Skeletal muscle cell (primary cell): ENCODE measurements at regions not wholly inside any gene's neighbourhood (a gene's known extent, or its start where the extent isn't known, plus 50 kb on each side); places are given as distances from the start of the nearest gene placed in this dataset.
"Not testable (repeated sequence)": the region's sequence is repeated elsewhere in the genome, so short reads cannot be mapped to it uniquely, and the experiment has no call there.

Experiments used
- DNase-seq: peaks from one replicate; pipeline ENCODE4 v3.0.0-alpha.2; 2010; ENCODE audit warnings: low read depth
- H3K4me3 ChIP-seq: 2 replicates; pipeline ENCODE4 v1.5.1; 2011; ENCODE audit warnings: low read depth, mild to moderate bottlenecking, control low read depth, low read length, moderate library complexity

DNA sequence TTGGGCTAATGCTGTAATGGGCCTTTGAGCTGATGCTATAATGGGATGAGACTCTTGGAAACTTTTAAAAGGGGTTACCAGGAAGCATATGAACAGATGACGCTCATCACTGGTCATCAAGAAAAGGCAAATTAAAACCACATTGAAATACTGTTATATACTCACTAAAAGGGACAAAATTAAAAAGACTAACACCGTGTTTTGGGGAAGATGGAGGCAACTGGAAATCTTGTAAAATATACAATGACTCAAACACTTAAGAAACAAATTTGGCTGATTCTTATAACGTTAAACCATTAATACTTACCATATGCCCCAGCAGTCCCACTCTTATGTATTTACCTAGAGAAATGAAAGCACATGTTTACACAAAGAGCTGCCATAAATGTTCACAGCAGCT is 207.2 kb upstream of the GPRIN3 start:
- no peak overlapping the region for H3K4me3 ChIP-seq
- no peak for DNase-seq

DNA sequence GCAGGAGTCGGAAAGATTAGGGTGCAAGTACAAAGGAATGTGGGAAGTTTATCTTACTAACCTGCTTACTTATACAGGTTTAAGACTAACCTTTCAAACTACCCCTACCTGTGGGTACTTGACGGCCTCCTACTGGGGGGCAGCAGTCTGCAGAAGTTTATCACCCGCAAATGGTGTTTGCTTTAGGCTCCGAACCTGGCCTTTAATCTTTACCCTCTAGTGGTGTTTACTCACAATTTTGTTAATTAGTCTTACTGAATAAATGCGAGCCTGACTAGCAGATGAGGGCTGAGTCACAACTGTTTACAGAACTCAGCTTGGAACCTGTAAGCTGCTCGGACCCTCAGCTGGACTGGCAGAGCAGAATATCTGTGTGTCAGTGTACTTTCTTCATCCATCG is 204.2 kb upstream of the GPRIN3 start:
- no peak for DNase-seq

GRCh38 chr4:89509708-89510281 is 202.2 kb upstream of the GPRIN3 start:
- DNase-seq, result peak; percentile 76
- no peak overlapping the region for H3K4me3 ChIP-seq

More for the DNA sequence above, 204.2 kb upstream of the GPRIN3 start:
- no peak overlapping the region for H3K4me3 ChIP-seq

DNA sequence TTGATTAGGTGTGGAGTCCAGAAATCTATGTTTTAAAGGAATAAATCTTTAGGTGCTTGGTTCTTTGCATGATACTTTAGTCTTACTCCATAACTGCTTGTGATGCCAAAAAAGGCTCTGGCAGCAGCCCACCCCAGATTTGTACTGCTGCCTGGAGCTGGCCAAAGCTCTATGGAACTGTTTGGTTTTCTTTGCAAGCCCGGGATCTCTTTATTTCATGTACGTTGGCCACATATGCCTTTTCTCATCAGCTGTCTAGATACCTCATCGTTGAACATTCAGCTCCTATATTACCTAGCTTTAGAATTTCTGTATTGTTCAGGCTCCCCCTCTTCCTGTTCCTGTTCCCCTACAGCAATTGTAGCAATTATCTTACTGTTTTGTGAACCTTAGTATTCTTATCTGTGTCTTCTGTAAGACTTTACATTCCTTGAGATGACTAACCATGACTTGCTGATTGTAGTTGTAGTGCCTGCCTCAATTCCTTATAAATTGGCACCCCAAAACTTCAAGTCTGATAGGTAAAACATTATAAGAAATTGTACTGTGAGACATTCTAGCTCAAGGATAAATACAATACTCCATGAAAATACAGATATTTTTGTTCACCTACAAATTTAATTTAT is 199.4 kb upstream of the GPRIN3 start:
- H3K4me3 ChIP-seq, result no peak overlapping the region
- DNase-seq, result no peak

GRCh38 chr4:89502581-89502980 is 195.0 kb upstream of the GPRIN3 start:
- no peak for DNase-seq
- no peak overlapping the region for H3K4me3 ChIP-seq

GRCh38 chr4:89497517-89498308 is 190.1 kb upstream of the GPRIN3 start:
- no peak overlapping the region for H3K4me3 ChIP-seq
- no peak for DNase-seq

GRCh38 chr4:89496851-89497250 is 189.3 kb upstream of the GPRIN3 start:
- no peak for DNase-seq
- no peak overlapping the region for H3K4me3 ChIP-seq

GRCh38 chr4:89493367-89493766 is 185.8 kb upstream of the GPRIN3 start:
- DNase-seq, result no peak
- no peak overlapping the region for H3K4me3 ChIP-seq

GRCh38 chr4:89492581-89493071 is 185.0 kb upstream of the GPRIN3 start:
- H3K4me3 ChIP-seq, result no peak overlapping the region
- DNase-seq, result peak; percentile 87

DNA sequence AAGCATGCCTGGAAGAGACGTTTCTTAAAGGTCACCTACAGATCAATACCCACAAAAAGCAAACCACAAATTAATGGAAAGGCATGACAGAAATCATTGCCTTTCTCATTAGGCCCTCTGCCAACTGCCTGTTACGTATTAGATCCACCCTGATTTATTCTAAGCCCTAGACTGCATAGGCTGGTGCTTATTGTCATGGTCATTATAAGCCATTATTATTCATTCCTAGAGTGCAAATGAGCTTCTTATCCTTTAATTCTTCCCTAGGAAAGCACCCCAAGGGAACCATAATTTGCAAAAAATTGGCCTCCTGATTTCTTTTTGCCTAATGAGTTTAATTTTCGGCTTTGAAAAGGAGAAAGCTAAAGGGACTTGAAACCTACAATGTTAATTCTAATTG is 184.2 kb upstream of the GPRIN3 start:
- no peak overlapping the region for H3K4me3 ChIP-seq
- DNase-seq, result no peak

- H3K4me3 ChIP-seq, DNase-seq: not testable (repeated sequence)
Measured at GRCh38 chr4:89489921-89490431, 182.4 kb upstream of the GPRIN3 start.

DNA sequence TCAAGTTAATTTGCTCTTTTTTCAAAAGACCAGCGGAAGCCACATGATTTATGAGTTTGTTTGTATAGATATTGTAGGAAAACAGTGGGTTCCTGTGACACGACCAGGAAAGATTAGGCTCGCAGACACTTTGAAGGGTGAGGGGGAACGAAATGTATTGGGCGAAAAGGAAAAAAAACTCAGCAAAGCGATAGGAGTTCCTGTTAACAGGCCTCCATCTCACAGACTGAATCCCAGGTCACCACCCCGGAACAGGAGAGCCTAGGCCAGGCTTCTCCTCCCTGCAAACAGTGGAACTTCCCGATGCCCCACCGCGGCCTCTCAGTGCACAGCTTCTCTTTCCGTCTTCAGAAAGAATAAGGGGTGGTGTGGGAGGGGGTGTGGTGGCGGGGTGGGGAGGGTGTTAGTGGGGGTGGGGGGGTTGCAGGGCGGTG is 181.8 kb upstream of the GPRIN3 start:
- DNase-seq, result no peak
- H3K4me3 ChIP-seq, result no peak overlapping the region

DNA sequence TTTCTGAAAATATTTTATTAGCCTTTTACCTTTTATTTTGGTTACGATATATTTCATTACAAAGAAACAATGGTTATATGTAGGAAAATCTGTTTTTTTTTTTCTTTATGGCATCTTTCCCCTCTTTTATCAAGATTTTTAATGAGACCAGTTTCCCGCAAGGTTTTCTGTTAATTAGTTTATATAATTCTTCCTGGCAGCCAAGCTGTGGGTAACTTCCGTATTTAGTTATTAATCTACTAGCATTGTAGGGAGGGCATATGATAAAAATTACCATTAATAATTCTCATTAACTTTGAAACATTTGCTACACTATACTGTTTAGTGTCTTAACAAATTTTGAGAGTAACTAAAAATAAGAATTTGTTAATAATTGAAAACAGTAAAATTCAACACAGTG is 181.1 kb upstream of the GPRIN3 start:
- no peak for DNase-seq
- H3K4me3 ChIP-seq, result no peak overlapping the region

DNA sequence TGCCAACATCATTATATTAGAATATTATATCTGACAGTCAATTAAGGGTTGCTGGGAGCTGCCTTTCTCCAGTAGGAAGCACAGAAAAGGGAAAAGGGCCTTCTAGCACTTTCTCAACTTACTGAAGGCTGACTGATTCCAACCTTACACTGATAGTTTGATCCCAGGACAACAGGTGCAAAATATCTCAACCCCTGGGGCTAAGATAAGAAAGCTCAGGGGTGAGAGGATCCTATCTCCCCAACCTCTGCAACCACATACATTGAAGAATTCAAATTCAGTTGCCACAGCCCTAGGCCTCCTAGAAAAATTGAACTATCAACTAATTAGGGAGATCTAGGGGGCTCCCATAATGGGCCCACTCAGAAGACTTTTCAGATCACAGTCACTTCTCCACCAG is 179.1 kb upstream of the GPRIN3 start:
- DNase-seq, result no peak
- no peak overlapping the region for H3K4me3 ChIP-seq

GRCh38 chr4:89486042-89486441 is 178.4 kb upstream of the GPRIN3 start:
- H3K4me3 ChIP-seq, result no peak overlapping the region

DNA sequence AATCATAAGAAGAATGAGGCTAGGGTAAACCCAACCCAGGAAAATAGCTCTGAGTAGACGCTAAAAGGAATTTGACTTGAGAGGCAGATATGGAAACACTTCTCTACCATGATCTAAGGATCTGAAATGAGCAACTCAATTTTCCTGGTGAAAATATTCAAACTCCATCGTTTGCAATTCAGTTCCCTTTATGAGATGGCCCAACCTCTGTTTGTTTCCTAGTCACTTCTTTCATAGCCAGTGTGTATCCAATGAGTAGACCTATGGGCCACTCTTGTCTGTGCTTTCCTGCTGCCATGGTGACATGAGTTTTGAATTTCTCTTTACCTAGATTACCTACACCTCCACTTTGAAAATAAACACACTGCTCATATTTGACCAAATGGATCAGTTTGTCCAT is 176.2 kb upstream of the GPRIN3 start:
- no peak overlapping the region for H3K4me3 ChIP-seq
- DNase-seq, result no peak

More at GRCh38 chr4:89486042-89486441, 178.4 kb upstream of the GPRIN3 start:
- DNase-seq, result no peak

DNA sequence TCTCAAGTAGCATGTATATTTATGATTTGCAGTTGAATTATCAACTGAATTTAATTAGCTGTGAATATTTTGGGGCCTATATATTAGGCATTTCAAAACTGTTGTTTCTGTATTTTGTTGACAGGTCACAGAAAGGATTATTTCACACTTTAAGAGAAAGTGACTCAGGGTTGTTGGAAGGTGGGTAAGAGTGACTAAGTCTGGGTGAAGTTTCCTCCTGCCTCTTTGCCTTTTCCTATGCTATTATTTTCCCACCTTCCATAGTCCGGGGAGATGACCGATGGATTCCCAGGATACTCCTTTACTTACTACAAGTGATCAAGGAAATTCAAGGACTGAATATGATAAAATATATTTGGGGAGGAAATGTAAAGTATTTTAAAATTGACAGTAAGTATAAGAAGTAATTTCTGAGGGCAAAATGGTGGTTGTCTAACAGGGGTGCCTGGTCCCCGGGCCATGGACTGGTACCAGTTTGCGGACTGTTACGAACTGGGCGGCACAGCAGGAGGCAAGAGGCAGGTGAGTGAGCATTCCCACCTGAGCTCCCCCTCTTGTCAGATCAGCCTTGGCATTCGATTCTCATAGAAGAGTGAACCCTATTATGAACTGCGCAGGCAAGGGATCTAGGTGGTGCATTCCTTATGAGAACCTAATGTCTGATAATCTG is 175.5 kb upstream of the GPRIN3 start:
- DNase-seq, result no peak
- H3K4me3 ChIP-seq, result no peak overlapping the region

DNA sequence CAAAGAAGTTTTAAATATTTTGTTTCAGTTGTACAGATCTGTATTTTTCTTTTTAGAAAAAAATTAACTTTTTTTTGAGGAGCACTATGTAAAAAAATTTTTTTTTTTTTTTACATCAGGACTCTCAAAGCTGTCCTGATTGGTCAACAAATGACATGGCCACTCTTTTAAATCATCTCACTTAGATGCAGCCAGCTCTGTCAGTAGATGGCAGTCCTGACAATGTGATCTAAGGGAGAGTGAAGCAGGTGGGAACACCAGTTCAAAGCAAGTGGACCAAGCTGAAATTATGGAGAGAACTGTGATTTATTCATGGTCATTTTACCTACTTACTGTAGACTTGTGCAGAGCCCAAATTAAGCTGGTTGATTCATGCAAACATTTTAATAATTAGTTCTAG is 174.7 kb upstream of the GPRIN3 start:
- H3K4me3 ChIP-seq, result no peak overlapping the region
- DNase-seq, result no peak

DNA sequence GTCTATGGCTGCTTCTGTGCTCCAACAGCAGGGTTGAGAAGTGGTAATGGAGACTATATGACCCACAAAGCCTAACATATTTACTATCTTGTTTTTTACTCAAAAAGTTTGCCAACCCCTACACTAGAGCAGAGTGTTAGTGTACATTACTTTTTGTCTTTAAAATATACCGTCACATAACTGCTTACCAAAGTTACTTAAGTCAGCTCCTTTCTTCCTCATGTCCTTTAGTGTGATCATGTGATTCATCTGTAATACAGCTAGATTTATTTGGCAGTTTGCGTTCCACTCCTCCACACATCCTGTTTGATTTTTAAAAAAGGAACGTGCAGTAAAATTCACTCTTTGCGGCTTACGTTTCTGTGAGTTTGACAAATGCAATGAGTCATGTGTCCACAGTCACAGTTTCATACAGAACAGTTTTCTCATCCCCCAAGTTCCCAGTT is 162.4 kb upstream of the GPRIN3 start:
- DNase-seq, result peak; percentile 93
- H3K4me3 ChIP-seq, result no peak overlapping the region

DNA sequence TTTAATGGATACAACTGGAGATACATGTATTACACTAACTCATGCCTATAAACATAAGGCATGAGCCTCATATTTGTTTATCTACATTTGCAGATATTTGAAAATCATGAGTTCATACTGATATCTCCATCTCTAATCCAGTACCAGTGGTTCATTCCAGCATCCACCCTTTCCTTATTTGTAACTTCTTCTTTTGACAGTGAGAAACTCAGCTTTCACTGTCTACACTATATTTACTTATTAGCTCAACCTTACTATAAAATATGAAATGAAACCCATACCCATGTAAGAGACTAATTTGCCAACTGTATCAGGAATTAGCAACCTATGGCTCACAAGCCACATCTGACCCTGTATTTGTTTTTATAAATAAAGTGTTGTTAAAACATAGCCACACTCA is 161.9 kb upstream of the GPRIN3 start:
- no peak for DNase-seq
- no peak overlapping the region for H3K4me3 ChIP-seq
